ENCODE measurements at regions not wholly inside any gene's neighbourhood (a gene's known extent, or its start where the extent isn't known, plus 50 kb on each side); places are given as distances from the start of the nearest gene placed in this dataset.

DNA sequence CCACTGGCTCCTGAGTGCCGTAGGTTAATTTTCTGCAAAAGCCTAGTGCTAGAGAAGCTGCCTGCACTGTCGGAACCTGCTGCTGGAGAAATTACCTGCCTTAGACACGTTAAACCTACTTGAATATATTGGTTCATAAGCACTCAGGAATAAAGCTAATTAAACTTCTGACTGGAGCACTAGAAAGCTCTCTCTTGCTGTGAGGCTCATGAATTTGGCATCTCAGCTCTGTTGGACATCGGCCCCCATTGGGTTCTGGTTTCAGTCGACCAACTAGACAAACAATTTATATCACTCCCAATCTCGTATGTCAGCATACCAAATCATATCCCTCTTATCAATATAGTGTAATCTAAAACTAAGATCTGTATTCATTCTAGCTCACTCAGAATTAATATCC lies 52.4 kb upstream of the SEMA3C start:
- Histone ChIP-seq H3K36me3 (replicated peaks in 1 of 2) (no peaks in the 10 kb centered on the region), H3K4me1 (replicated peaks in 1 of 2) (no peaks in the 10 kb centered on the region), H3K27me3 (no peaks in the 10 kb centered on the region), H3K9me3 (replicated peaks in 1 of 3) (no peaks in the 10 kb centered on the region), H3K4me3 (no peak overlapping the region), H3K27ac (no peak overlapping the region)
- TF ChIP-seq, protein P1, sequence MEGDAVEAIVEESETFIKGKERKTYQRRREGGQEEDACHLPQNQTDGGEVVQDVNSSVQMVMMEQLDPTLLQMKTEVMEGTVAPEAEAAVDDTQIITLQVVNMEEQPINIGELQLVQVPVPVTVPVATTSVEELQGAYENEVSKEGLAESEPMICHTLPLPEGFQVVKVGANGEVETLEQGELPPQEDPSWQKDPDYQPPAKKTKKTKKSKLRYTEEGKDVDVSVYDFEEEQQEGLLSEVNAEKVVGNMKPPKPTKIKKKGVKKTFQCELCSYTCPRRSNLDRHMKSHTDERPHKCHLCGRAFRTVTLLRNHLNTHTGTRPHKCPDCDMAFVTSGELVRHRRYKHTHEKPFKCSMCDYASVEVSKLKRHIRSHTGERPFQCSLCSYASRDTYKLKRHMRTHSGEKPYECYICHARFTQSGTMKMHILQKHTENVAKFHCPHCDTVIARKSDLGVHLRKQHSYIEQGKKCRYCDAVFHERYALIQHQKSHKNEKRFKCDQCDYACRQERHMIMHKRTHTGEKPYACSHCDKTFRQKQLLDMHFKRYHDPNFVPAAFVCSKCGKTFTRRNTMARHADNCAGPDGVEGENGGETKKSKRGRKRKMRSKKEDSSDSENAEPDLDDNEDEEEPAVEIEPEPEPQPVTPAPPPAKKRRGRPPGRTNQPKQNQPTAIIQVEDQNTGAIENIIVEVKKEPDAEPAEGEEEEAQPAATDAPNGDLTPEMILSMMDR (IDR thresholded peaks at IDR 0.05) = no peak
- no peak for TF ChIP-seq POLR2A (IDR thresholded peaks at IDR 0.05)
- intact Hi-C loops (cut with DNase I) = no loop called here
- no peak for DNase-seq
- WGBS, 4 donors = 76 to 87% (median 80%) methylated on average over 6 of the region's 6 CpGs

Small RNA genes lying in the stretch of these regions (small RNA-seq; reads per million reads assigned to genes)
- gene AC004866.1 = 0 reads per million in 2 donors

Measured in adrenal gland (tissue), 9 donors.